Adrenal gland (tissue), 5 donors: ENCODE measurements at regions not wholly inside any gene's neighbourhood (a gene's known extent, or its start where the extent isn't known, plus 50 kb on each side); places are given as distances from the start of the nearest gene placed in this dataset.

ENCODE experiments used
- POLR2A ChIP-seq, 2 donors: fragments of 450-650 bp; IDR thresholded peaks; one replicate each; pipeline ENCODE4 v1.6.1; 2017; ENCODE audit warnings: antibody characterized with exemption in 2 of 2, mild to moderate bottlenecking in 2 of 2, moderate library complexity in 1 of 2
- TF ChIP-seq, protein P1 (sequence below), 6 experiments: fragments of 450-650 bp in 4 of 6; fragments of 200-600 bp in 2 of 6; sonication (generic) in 1 of 6; IDR thresholded peaks; 1 replicate in 5 of 6; 2 replicates in 1 of 6; pipeline versions ENCODE4 v1.5.1 to v1.8.0; 2016 to 2021; ENCODE audit warnings: antibody characterized with exemption in 6 of 6, mild to moderate bottlenecking in 2 of 6, moderate library complexity in 1 of 6
- donor health status: DM: no; HTN: no; CAD: no.

- TF ChIP-seq, protein P1, sequence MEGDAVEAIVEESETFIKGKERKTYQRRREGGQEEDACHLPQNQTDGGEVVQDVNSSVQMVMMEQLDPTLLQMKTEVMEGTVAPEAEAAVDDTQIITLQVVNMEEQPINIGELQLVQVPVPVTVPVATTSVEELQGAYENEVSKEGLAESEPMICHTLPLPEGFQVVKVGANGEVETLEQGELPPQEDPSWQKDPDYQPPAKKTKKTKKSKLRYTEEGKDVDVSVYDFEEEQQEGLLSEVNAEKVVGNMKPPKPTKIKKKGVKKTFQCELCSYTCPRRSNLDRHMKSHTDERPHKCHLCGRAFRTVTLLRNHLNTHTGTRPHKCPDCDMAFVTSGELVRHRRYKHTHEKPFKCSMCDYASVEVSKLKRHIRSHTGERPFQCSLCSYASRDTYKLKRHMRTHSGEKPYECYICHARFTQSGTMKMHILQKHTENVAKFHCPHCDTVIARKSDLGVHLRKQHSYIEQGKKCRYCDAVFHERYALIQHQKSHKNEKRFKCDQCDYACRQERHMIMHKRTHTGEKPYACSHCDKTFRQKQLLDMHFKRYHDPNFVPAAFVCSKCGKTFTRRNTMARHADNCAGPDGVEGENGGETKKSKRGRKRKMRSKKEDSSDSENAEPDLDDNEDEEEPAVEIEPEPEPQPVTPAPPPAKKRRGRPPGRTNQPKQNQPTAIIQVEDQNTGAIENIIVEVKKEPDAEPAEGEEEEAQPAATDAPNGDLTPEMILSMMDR (IDR thresholded peaks at IDR 0.05) = no peak
- no peak for TF ChIP-seq POLR2A (IDR thresholded peaks at IDR 0.05)
Measured at GRCh38 chr10:53667063-53667462, 894.5 kb upstream of the MBL2 start.
